Neutrophil (primary cell): ENCODE measurements at regions not wholly inside any gene's neighbourhood (a gene's known extent, or its start where the extent isn't known, plus 50 kb on each side); places are given as distances from the start of the nearest gene placed in this dataset.

Experiments
- H3K27ac ChIP-seq: fragments of 200-600 bp; sonication (generic); 2 replicates; pipeline ENCODE4 v1.5.1; 2016; ENCODE audit warnings: mild to moderate bottlenecking, moderate library complexity
- H3K27me3 ChIP-seq: fragments of 200-600 bp; sonication (generic); 2 replicates; pipeline ENCODE4 v1.6.0; 2016; ENCODE audit warnings: mild to moderate bottlenecking
- H3K36me3 ChIP-seq: fragments of 200-600 bp; sonication (generic); 2 replicates; pipeline ENCODE4 v1.5.1; 2017
- H3K4me1 ChIP-seq, 2 experiments: fragments of 200-600 bp in 1 of 2; sonication (generic) in 1 of 2; 1 replicate in 1 of 2; 2 replicates in 1 of 2; pipeline versions ENCODE4 v1.5.1 to v1.6.1; 2013 to 2016; ENCODE audit warnings: low read depth in 1 of 2, low read length in 1 of 2, mild to moderate bottlenecking in 1 of 2, moderate library complexity in 1 of 2; ENCODE audit not compliant: control insufficient read depth in 1 of 2, insufficient read depth in 1 of 2
- H3K4me3 ChIP-seq, 2 experiments: fragments of 200-600 bp in 1 of 2; sonication (generic) in 1 of 2; 1 replicate in 1 of 2; 2 replicates in 1 of 2; pipeline ENCODE4 v1.5.1; 2013 to 2016; ENCODE audit warnings: low read depth in 1 of 2, low read length in 1 of 2, mild to moderate bottlenecking in 1 of 2, moderate library complexity in 1 of 2
- H3K9me3 ChIP-seq: fragments of 200-600 bp; sonication (generic); 2 replicates; pipeline ENCODE4 v1.5.1; 2016
- CTCF ChIP-seq: fragments of 200-600 bp; sonication (generic); IDR thresholded peaks from 2 replicates; pipeline ENCODE4 v1.5.1; 2016; ENCODE audit warnings: antibody characterized with exemption

- no peaks in the 10 kb centered on the region for H3K36me3 ChIP-seq
- no peaks in the 10 kb centered on the region for H3K27me3 ChIP-seq
- H3K9me3 ChIP-seq = no peaks in the 10 kb centered on the region
- H3K4me1 ChIP-seq = no peaks in the 10 kb centered on the region
- H3K27ac ChIP-seq = no peak overlapping the region
- no peak overlapping the region for H3K4me3 ChIP-seq
- TF ChIP-seq CTCF = no peak
These were observed 1356.3 kb downstream of the KCNT2 start for GRCh38 chr1:195251900-195252299.

GRCh38 chr1:195243492-195243891 lies 1364.7 kb downstream of the KCNT2 start:
- TF ChIP-seq CTCF = no peak
- Histone ChIP-seq H3K27me3 (no peaks in the 10 kb centered on the region), H3K9me3 (no peaks in the 10 kb centered on the region), H3K36me3 (no peaks in the 10 kb centered on the region), H3K27ac (no peak overlapping the region), H3K4me1 (no peaks in the 10 kb centered on the region), H3K4me3 (no peak overlapping the region)

GRCh38 chr1:195241066-195241465 lies 1367.2 kb downstream of the KCNT2 start:
- no peak overlapping the region for H3K27ac ChIP-seq
- no peaks in the 10 kb centered on the region for H3K4me1 ChIP-seq
- no peak overlapping the region for H3K4me3 ChIP-seq
- no peak for TF ChIP-seq CTCF
- no peaks in the 10 kb centered on the region for H3K27me3 ChIP-seq
- H3K9me3 ChIP-seq = no peaks in the 10 kb centered on the region
- H3K36me3 ChIP-seq = no peaks in the 10 kb centered on the region

GRCh38 chr1:195238313-195238712 lies 1369.9 kb downstream of the KCNT2 start:
- TF ChIP-seq CTCF = no peak
- no peak overlapping the region for H3K27ac ChIP-seq
- no peak overlapping the region for H3K4me3 ChIP-seq
- no peaks in the 10 kb centered on the region for H3K4me1 ChIP-seq
- no peaks in the 10 kb centered on the region for H3K27me3 ChIP-seq
- H3K9me3 ChIP-seq = no peaks in the 10 kb centered on the region
- H3K36me3 ChIP-seq = no peaks in the 10 kb centered on the region

- no peak for TF ChIP-seq CTCF
- H3K36me3 ChIP-seq = no peaks in the 10 kb centered on the region
- H3K4me3 ChIP-seq = no peak overlapping the region
- H3K4me1 ChIP-seq = no peaks in the 10 kb centered on the region
- H3K9me3 ChIP-seq = no peaks in the 10 kb centered on the region
- H3K27me3 ChIP-seq = no peaks in the 10 kb centered on the region
- H3K27ac ChIP-seq = no peak overlapping the region
These were observed 1371.0 kb downstream of the KCNT2 start for GRCh38 chr1:195236991-195237889.
